Left forelimb (tissue), 1 donor: ENCODE measurements at regions not wholly inside any gene's neighbourhood (a gene's known extent, or its start where the extent isn't known, plus 50 kb on each side); places are given as distances from the start of the nearest gene placed in this dataset.

ENCODE experiments used
- DNase-seq: peaks from one replicate; pipeline ENCODE4 v3.0.0-alpha.2; 2018; ENCODE audit warnings: low spot score

DNA sequence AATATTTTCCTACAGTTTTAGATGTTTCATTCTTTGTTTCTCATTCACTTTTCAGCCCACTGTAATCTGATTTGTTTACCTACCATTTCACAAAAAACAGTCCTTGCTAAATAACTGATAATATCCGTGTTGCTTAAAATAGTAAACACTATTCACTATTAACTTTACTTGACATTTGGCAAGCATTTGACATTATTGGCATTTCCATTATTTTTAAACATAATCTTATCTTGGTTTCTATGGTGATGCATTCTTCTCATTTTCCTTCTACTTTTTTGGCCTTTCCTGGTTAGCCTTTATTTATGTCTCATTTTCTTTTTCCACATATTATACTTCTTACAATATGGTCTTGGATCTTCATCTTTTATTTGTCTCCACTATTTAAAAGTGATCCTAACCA is 715.3 kb downstream of the DNAJB9 start:
- no peak for DNase-seq

- DNase-seq = no peak
These were observed 725.5 kb downstream of the DNAJB9 start for GRCh38 chr7:109295158-109295557.

DNA sequence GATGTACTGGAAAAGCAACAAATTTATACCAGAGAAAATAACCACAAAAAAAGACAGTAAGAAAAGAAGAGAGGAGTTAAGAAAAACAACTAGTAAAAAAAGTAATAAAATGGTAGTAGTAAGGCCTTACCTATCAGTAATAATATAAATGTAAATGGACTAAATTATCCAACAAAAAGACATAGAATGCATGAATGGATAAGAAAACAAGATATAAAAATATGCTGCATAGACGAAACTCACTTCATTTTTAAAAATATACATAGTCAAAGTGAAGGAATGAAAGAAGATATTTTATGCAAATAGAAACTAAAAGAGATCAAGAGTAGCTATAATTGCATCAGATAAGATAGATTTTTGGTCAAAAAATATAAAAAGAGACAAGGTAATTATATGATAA is 739.1 kb downstream of the DNAJB9 start:
- no peak for DNase-seq

DNA sequence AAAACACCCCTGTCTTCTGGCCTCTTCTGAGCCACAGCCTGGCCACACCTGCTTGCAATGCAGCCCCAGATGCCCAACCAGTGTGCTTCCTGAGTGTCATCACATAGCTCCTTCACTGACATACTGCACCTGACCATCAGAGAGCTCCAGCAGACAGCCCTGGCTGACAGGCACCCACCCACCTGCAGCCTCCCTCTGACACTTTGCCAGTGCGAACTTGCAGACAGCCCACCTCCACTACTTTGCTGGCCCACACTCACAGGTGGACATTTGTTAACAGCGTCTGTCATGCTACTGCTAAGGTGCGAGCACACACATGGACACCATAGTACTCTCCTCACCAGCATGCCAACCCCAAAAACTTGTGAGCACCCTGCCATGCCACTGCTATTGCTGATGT is 740.1 kb downstream of the DNAJB9 start:
- DNase-seq = no peak

DNA sequence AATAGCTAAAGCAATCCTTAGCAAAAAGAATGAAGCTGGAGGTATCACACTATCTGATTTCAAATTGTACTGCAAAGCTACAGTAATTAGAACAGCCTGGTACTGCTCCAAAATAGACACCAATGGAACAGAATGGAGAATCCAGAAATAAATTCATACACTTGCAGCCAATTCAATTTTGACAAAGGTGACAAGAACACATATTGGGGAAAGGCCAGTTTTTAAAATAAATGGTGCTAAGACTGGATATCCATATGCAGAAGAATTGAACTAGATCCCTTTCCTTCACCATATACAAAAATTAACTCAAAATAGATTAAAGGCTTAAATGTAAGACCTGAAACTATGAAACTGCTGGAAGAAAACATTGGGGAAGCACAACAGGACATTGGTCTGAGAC is 748.5 kb downstream of the DNAJB9 start:
- no peak for DNase-seq

DNA sequence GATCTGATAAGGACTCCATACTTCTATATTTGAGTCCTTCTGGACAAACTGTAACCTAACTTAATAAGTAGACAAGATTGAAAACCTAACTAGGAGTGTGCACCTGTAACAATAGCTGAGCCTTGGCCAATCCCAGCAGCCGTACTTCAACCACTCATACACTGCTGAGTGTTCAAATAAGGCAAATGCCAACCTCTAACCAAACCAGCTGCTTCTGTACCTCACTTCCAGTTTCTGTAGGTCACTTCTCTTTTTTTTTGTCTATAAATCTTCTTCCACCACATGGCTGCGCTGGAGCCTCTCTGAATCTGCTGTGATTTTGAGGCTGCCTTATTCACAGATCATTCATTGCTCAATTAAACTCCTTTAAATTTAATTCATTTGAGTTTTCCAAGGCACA is 753.2 kb downstream of the DNAJB9 start:
- no peak for DNase-seq

DNA sequence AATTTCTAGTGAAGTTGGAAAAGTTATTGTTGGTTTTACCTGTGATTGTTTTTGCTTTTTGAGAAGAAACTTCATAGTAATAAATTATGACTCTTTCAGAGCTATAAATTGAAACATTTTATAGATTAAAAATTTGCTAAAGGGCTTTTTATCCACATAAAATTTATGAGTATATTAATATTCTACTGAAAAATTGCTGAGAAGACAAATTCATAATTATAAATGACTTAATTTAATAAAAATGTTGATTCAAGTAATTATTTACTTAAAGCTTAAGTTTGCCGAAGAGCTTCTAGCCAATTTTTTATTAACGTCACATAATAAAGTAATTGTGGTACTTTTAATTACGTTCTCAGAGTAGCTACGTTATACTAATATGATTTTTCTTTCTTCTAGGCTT is 761.7 kb downstream of the DNAJB9 start:
- no peak for DNase-seq

GRCh38 chr7:109335951-109336350 is 766.3 kb downstream of the DNAJB9 start:
- no peak for DNase-seq

- no peak for DNase-seq
These were observed 766.9 kb downstream of the DNAJB9 start for GRCh38 chr7:109336531-109336930.

DNA sequence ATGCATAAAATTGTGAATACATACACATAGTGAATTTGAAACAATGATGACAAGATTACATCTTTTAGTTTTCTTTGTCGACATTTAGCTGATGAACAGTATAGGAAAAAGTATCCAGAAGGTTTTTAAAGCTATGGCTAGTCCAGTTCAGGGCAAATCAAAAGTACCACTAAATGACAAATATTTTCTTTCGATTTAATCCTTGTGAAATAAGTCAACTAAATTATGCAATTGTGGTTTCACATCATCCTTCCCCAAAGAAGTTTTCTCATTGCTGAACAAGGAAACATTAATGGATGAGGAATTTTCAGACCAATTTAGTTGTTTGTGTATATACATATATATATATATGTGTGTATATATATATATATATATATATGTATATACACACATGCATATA is 774.0 kb downstream of the DNAJB9 start:
- DNase-seq = no peak

DNA sequence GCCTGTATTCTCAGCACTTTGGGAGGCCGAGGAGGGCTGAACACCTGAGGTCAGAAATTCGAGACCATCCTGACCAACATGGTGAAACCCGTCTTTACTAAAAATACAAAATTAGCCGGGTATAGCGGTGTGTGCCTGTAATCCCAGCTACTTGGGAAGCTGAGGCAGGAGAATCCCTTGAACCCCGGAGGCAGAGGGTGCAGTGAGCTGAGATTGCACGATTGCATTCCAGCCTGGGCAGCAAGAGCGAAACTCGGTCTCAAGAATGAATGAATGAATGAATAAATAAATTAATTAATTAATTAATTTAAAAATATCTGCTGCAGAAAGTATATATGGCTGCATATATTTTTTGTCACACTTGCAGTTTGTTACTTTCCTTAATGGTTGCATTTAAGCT is 781.8 kb downstream of the DNAJB9 start:
- no peak for DNase-seq

- DNase-seq = no peak
These were observed 784.3 kb downstream of the DNAJB9 start for GRCh38 chr7:109354000-109354399.

GRCh38 chr7:109354552-109354951 is 784.9 kb downstream of the DNAJB9 start:
- DNase-seq = no peak

- DNase-seq = no peak
These were observed 806.1 kb downstream of the DNAJB9 start for GRCh38 chr7:109375823-109376222.

DNA sequence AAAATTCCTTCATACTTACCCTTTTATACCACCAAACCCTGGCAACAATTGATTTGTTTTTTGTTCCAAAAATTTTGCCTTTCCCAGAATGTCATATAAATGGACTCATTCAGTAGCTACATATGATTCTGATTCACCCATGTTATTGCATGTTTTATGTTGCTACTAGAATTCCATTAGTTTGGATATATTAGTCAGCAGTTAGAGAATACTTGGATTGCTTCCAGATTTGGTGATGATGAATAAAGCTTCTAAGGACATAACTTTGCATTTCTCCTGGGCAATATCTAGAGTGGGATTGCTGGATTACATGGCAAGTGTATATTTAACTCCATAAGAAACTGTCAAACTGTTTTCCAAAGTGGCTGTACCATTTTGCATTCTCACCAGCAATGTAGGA is 806.9 kb downstream of the DNAJB9 start:
- no peak for DNase-seq

GRCh38 chr7:109377076-109377884 is 807.6 kb downstream of the DNAJB9 start:
- no peak for DNase-seq

DNA sequence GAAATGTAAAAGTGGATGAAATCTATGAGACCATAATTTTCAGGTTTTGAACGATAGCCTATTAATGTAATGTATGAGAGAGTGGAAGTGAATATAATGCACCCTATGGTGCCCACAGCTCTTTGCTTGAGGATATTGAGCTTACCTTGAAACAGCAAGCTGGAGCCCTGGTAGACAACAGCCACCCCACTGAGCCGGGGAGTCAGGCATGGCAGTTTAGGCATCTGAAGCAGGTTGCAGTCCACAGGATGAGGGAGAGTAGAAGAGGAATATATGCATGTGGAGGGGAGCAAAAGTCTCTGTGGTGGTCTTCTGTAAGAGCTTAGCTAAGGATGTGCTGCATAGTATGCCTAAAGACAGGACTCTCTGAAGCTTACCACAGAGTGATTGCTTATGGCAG is 817.3 kb downstream of the DNAJB9 start:
- DNase-seq = no peak

GRCh38 chr7:109387530-109387929 is 817.9 kb downstream of the DNAJB9 start:
- DNase-seq = no peak

GRCh38 chr7:109391240-109391639 is 821.6 kb downstream of the DNAJB9 start:
- no peak for DNase-seq

DNA sequence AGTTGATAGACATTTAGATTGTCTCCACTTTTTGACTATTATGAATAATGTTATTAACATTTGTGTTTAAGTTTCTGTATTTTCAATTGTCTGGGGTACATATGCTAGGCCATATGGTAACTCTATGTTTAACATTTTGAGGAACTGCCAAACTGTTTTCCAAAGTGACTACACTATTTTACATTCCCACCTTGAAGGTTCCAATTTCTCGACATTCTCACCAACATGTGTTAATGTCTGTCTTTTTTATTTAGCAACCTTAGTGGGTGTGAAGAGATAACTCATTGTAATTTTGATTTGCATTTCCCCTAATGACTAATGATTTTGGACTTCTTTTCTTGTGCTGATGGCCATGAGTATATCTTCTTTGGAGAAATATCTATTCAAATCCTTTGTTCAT is 832.4 kb downstream of the DNAJB9 start:
- no peak for DNase-seq

DNA sequence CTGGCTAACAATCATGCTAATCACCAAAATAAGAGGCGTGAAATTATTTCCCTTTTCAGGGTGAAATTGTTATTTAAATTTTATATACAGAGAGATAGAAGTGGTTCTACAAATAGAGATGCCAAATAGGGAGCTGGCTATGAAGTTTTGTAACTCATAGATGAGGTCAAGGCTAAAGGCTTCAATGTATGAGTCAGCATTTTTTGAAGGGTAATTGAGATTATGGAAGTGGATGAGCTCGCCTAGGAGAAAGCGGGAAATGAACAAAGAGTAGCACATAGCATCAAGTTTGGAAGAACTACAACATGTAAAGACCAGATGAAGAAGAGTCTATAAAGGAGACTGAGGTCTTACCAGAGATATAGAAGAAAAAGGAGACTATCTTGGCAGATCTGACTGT is 838.1 kb downstream of the DNAJB9 start:
- no peak for DNase-seq

GRCh38 chr7:109437957-109438356 is 868.3 kb downstream of the DNAJB9 start:
- no peak for DNase-seq

- no peak for DNase-seq
These were observed 880.1 kb downstream of the DNAJB9 start for GRCh38 chr7:109449760-109450159.

DNA sequence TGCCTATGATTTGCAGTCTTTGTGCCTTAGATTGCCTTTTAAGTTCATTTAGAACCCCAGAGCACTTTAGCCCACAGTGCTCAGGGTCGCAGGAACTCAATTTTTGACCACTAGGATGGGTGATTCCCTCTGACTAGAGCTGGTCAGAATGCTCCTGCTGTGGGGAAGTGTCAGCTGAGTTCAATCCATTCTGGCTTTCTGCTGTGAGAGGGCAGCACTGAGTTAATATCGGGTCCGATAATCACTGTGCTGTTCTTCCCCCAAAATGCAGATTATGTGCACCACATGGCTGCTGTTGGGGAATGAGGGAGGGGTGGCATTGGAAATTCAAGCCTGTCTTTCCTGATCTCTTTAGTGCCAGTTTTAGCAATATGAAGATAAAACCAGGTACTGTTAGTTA is 886.4 kb downstream of the DNAJB9 start:
- no peak for DNase-seq
